Epithelial cell of esophagus (primary cell): ENCODE measurements at regions not wholly inside any gene's neighbourhood (a gene's known extent, or its start where the extent isn't known, plus 50 kb on each side); places are given as distances from the start of the nearest gene placed in this dataset.

Experiments
- DNase-seq: peaks from one replicate; pipeline ENCODE4 v3.0.0; 2010; ENCODE audit warnings: low read depth
- H3K4me3 ChIP-seq: 2 replicates; pipeline ENCODE4 v1.5.1; 2011; ENCODE audit warnings: mild to moderate bottlenecking, low read length, control low read depth
- TF ChIP-seq, protein P1 (sequence below): IDR thresholded peaks from 2 replicates; pipeline ENCODE4 v1.5.1; 2011; ENCODE audit warnings: low read depth, mild to moderate bottlenecking, low read length, control low read depth, inconsistent platforms; ENCODE audit not compliant: insufficient read depth; ENCODE audit errors: missing control alignments

DNA sequence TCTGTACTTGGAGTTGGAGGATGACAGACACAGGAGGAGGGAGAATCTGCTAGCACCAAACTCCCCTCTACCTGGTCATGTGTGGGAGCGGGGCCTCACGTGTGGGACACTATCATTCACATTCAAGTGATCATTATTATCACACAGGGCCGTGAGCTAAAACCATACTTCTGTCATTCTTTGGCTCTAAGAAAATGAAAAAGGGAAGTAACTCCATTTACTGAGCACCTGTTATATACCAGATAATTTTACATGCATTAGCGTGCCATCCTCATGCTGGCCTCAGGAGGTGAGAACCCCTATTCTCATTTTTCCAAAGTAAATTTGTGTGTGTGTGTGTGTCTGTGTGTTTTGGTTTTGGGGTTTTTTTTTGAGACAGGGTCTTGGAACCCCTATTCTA lies 150.1 kb downstream of the GLI2 start:
- TF ChIP-seq, protein P1, sequence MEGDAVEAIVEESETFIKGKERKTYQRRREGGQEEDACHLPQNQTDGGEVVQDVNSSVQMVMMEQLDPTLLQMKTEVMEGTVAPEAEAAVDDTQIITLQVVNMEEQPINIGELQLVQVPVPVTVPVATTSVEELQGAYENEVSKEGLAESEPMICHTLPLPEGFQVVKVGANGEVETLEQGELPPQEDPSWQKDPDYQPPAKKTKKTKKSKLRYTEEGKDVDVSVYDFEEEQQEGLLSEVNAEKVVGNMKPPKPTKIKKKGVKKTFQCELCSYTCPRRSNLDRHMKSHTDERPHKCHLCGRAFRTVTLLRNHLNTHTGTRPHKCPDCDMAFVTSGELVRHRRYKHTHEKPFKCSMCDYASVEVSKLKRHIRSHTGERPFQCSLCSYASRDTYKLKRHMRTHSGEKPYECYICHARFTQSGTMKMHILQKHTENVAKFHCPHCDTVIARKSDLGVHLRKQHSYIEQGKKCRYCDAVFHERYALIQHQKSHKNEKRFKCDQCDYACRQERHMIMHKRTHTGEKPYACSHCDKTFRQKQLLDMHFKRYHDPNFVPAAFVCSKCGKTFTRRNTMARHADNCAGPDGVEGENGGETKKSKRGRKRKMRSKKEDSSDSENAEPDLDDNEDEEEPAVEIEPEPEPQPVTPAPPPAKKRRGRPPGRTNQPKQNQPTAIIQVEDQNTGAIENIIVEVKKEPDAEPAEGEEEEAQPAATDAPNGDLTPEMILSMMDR: no peak
- DNase-seq: no peak
- H3K4me3 ChIP-seq: no peak overlapping the region

DNA sequence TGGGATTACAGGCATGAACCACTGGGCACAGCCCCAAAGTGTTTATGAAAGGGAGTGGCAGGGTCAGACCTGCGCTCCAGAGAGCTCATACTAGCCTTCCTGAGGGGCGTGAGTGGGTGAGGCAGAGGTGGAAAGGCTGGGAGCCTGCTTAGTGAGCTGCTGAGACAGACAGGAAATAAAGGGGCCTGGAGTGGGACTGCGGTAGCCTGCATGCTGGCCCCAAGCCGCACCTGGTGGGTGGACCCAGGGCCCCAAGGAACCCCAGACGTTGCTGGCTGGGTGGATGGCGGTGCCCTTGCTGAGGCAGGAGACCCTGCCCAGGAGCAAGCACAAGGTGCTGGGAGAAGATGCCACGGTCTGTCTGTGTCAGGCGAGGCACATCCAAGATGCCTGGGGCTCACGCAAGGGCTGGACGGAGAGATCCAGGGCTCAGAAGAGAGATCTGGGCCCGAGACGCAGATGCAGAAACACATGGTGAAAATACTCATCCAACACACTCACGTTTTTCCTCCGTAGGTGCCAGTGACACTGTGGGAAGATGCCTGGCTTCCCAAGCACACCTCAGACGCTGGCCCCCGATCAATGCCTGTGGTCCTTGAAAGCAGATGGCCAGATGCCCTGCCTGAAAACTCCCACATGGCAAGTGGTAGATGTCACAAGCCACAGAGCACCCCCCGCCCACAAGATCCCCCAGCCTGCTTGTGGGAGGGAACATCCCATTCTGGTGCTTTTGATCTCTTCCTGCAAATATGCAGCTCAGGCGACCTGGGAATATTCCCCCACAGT lies 151.1 kb downstream of the GLI2 start:
- no peak overlapping the region for H3K4me3 ChIP-seq
- TF ChIP-seq, protein P1: no peak
- DNase-seq: no peak

DNA sequence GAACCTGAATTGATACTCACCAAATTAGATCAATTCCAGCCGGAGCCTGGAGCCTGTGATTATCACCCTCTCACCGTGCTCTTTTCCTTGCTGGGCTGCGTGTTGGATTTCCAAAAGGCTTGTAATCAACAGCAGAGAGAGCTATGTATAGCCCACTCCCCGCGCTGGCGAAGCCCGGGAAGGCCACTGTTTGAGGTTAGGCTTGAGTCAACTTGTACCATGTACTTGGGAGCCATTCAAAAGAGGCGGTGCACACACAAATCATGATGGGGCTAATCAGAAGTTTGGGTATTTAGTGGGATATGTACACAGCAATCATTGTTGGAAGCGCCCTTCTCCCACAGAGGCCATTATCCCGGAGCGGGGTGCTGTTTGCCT lies 151.6 kb downstream of the GLI2 start:
- TF ChIP-seq, protein P1: no peak
- DNase-seq: no peak
- H3K4me3 ChIP-seq: no peak overlapping the region

DNA sequence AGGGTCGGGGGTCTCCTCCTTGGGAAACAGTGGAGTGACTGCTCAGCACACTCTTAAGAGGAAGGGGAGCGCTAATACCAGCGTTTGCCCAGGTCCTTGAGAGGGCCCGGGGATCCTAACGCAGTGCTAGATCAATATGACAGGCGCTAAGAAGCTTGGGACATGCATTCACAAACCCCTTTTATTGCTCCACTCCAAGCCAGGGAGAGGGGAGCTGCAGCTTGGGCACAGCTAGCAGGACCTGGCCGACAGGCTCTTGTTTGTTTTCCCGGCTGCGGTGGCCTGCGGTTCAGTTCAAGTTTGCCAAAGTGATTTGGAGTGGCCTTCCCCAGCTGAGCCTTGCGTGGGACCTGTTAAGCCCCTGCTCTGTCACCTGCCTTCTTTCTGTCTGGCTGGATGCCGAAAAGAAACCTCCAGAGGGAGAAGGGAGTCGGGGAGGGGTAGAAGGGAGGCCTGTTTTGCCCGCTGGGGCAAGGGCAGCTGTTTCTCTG lies 152.1 kb downstream of the GLI2 start:
- no peak overlapping the region for H3K4me3 ChIP-seq
- TF ChIP-seq, protein P1: no peak
- no peak for DNase-seq

DNA sequence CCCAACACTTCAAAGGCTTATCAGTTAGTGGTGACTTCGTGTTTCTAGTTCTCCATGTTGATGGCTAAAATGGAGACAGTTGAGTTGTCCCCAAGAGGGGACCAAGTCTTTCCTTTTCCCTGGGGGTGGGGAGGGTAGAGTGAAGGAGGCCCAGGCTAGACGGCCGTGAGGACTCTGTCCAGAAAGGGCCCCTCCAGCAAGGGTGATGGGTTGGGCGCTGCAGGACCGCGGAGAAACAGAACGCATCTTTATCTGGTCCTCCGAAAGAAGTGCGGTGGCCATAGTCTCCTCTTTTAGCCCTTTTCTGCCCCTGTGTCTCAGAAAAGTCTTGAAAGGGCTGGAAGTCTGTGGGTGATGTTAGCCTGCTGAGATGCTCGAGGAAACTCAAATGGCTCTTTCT lies 153.2 kb downstream of the GLI2 start:
- H3K4me3 ChIP-seq: no peak overlapping the region
- TF ChIP-seq, protein P1: no peak
- DNase-seq: no peak

DNA sequence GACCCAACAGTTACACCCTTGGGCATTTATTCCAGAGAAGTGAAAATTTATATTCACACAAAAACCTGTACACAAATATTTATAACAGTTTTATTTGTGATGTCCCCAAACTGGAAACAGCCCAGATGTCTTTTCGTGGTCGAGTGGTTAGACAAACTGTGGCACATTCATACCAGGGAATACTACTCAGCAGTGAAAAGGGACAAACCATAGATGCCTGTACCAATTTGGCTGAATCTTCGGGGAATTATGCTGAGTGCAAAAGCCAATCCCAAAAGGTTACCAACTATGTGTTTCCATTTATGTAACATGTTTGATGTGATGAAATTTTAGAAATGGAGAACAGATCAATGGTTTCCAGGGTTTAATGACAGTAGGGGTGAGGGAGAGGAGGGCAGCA lies 154.3 kb downstream of the GLI2 start:
- H3K4me3 ChIP-seq: no peak overlapping the region
- DNase-seq: no peak
- TF ChIP-seq, protein P1: no peak

DNA sequence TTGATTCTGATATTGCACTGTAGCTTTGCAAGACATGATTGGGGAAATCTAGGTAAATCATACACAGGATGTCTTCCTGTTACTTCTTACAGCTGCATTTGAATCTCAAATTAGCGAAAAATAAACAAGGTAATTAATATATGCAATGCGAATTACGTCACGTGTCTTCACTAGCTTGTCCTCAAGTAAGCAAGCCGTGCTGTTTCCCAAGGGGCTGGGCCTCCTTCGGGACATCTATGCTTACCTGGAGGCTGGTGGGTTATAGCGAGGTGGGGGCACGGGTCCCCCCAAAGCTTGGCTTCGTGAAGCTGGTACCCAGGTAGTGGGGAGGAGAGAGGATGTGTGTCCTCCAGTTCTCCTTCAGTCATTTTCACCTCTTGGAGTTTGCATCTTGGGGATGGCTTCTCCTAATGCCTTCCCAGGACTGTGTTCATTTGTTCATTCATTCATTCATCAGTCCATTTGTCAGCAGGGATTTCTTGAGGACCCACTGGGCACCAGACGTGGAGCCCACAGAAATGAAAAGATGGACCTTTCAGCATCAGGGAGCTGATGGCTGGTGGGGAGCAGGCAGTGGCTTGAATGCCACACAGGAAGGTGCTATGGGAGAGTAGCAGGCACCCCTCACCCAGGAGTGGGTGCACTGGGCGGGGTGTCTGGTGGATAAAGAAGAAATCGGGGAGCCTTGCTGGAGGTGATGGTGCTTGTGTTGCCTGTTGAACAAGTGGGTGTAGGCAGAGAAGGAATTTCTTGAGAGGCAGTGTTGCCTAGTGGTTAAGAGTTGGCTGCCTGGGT lies 155.1 kb downstream of the GLI2 start:
- TF ChIP-seq, protein P1: no peak
- no peak for DNase-seq
- no peak overlapping the region for H3K4me3 ChIP-seq
